ENCODE measurements at regions not wholly inside any gene's neighbourhood (a gene's known extent, or its start where the extent isn't known, plus 50 kb on each side); places are given as distances from the start of the nearest gene placed in this dataset.
"Not testable (repeated sequence)": the region's sequence is repeated elsewhere in the genome, so short reads cannot be mapped to it uniquely, and the experiment has no call there.

DNA sequence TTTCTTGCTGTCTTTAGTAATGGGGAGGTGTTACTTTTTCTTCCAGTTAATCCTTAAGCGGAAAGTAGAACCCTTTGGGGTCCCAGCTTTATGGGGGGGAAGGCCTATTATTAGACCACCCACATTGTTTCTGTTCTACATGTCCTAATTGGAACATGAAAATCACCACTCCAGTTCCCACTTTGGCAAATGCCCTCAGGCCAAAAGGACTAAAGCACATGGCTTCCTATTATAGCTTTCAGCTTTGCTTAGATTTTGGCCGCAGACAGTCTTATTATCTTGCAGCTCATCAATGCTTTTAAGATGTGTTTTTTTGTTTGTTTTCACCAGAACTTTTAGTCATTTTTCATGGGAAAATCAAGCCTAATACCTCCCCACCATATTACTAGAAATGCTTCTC, 296.8 kb upstream of the ANKH start:
- no peak for DNase-seq

DNA sequence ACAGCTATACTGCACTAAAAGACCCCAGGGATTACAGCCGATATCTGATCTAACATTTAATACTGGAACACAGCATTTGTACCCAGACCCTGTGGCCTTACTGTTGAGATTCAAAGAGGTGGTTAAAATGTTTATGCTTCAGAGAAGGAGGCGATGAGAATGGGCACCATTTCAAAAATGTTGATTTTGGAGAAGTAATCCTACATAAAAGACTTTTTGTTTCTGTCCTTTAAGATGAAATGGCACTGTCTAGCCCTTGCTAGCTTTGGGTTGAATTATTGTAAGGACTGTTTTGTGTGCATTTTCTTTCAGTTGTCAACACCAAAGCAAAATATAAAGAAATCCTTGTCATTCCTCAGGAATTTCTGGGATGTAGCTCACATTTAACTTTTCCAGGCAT, 288.5 kb upstream of the ANKH start:
- no peak for DNase-seq

DNA sequence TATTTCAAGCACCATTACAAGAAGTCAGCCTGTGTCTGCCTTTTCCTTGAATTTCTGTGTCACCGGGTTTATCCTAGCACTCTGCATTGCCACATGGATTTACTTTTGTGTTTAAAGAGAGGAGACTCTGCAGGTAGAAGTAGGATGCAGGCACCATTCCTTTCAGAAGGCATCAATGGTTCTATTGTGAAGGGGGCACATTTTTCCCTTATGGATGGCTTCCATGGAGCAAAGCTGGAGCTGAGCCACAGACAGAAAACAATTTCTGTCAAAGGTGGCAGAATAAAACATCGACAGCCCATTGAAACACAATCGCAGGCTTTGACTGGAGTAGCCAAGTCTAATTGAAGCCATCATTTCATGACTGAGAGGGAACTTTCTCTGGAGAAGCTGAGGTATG, 288.0 kb upstream of the ANKH start:
- DNase-seq, result no peak

DNA sequence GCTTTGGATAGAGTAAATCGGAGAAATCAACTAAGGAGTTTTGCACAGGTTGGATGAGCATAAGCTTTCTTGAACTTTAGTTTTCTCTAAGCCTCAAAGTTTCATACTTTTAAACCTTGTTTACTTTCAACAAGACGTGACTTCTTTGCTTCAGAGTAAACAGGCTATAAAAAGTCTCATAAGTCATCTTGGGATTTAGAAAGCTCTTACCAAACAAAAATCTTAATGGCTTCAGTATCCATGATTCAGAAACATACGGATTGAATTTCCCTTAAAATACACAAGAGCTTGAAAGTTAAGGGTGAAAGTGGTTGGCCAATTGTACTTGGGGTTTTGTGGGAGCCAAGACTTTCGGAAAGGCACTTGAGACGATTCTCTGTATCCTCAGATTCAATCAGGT, 270.9 kb upstream of the ANKH start:
- DNase-seq, result no peak

DNA sequence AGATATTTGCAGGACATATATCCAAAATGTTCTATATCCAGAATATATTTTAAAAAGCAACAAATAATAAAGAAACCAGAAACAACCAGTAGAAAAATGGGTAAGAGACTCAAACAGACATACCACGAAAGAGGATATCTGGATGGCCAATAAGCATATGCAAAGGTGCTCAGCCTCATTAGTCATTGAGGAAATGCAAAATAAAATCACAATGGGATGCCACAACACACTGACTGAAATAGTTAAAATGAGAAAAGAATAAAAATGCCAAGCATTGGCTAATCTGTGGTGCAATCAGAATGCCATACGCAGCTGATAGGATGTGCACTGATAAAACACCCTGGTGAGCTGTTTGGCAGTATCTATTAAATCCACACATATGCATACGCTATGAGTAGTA, 265.8 kb upstream of the ANKH start:
- DNase-seq, result no peak

DNA sequence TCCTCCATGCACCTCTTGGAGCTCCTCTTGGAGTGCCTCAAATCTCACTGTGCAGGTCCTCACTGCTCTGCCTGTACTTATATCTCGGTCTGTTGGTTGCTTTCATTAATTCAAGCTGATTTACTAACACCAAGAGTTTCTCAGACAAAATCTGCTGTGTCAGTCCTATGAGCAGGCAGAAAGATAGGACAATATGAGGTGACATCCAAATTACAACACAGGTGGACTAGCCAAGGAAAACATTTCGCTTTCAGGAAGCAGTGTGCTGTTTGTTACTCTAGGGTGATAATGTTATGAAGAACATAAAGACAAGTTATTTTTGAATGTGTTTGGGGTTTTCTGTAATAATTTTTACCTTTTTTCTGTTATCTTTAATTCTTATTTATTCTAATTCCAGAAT, 264.1 kb upstream of the ANKH start:
- no peak for DNase-seq

DNA sequence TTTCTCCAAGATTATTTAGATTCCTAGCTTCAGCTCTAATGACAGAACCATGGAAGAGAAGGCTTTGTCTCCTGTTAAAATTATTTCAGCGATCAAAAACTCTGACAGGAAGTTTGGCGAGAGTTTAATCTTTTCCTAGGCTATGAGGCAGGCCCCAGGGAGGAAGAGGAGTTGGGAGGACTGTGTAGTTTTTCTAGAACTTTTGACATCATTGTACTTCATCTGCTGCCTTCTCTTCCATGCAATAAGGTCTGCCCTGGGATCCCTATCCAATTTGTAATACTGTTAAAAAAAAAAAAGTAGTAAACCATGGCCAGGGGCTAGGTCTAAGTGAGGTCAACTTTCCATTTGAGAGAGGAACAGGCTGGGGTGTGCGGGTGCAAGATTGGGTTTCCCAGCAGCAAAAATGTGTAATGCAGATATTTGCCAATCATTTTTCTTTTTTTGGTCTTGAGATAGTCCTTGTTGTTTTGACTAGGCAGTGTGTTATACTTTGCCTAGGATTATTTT, 261.9 kb upstream of the ANKH start:
- DNase-seq, result no peak

DNA sequence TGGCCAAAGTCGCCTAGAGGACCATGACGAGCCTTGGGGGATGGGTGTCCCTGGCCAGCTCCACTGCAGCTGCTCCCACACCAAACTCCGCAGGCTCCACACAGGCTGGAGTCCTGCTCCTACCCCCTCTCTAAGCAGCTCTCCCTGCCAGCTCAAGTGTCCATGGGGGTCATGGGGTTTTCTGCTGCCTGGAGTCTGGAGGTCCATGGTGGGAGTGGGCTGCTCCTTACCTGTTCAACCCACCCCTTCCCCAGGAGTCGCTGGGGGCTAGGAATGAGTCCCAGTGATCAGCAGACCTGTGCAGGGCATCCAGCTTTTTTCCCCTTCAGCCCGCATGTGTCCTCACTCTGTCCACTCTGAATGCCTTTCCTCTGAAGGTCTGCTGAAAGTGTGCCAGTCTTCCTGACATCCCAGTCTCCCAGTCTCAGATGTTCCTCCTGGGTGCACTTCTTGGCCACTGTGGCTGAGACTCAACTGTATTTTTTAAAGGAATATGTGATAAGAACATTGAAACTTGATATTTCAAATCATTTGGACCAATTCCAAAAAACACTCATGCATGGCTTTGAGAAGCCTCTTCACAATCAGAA, 261.3 kb upstream of the ANKH start:
- no peak for DNase-seq

DNA sequence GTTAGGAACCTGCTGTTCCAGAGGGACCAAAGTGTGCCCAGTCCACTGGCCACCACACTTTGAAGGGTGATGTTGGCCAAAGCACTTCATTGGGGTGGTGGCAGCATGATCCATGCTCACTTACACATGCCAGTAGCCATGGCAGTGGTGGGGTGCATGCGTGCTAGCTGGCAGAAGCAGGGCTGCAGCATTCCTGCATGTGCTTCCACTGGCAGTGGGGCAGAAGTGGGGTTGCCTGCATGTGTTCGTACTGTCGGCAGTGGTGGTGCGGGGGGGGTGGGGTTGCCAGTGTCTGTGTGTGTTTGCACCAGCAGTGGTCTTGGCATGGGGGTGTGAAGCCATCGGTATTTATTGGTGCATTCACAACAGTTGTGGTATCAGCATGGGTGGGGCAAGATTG, 260.3 kb upstream of the ANKH start:
- DNase-seq, result no peak

DNA sequence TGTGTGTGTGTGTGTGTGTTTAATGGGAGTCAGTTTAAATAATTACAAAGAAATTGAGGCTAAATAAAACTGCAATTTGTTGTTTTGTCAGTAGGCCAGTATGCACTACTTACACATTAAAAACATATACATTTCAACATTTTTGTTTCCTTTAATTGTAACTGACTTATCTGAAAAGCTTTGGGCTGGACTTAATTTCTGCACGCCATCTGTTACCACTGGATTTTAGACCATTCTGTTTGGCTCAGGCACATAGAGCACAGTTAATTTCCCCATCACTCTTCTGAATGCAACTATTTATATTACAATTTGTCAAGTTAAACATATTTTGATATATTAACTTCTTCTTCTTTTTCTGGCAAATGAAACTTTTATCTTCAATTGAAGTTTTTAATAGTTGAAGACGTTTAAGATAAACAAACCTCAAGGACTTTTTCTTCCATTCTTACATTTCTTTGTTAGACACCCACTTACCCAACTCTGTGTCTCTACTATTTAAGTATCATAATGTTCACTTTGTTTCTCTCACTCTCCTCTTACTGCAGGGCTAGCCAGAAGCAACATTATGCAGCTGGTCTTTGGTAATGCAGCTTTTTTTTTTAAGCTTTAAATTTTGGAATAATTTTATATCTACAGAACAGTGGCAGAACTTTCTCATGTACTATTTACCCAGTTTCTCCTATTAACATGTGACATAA, 253.4 kb upstream of the ANKH start:
- DNase-seq, result no peak

DNA sequence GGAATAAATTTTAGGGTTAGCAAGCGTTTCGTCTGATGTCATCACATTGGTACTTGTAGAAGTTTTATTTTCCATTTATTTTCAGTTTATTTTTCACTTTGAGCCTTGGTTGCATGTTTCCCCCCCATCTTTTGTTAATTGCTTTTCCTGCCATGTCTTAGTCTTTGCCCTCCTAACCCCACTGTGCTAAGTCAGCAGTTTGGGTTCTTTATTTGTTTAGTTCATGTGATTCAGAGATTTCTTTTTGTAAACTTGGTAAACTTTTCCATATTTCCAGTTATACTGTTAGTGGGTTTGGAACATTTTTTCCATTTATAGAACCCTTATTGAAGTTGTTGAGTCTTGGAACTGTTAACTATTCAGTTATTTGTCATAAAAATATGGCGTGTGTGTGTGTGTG, 252.9 kb upstream of the ANKH start:
- no peak for DNase-seq

DNA sequence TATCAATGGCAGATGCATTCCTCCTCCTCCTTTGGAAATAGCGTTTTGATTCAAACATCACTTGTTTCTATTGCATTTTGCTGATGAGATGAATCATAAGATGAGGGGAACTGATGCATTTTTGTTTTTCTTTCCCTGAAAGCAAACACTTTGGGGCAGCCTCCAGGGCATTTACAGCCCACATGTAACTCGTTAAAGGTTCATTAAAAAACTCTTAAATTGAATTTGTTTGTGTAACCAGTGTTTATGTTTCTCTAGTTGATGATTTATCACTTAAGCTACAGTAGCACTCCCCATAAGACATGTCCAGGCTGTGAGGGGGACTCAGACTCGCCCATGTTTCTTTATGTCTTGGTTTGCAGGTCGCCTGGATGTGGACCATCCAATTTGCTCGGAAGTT, 246.1 kb upstream of the ANKH start:
- no peak for DNase-seq

DNA sequence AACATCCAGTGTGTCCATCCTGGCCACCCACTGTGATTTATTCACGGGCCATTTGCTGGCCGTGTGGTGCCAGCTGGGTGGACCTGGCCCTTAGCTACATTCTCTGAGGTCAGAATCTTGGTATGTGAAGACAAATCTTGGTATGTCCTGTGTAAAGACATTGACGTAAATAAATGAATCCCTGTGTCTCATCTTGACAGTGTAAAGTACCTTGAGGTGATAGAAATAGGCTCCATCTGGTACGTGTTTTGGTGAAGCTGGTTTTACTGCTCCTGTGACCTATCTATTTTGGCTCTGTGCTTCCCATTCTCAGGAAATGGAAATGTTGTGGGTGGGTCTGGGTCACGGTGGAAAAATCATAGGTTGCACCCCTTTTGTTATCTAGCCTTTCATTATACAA, 245.4 kb upstream of the ANKH start:
- DNase-seq, result no peak

DNA sequence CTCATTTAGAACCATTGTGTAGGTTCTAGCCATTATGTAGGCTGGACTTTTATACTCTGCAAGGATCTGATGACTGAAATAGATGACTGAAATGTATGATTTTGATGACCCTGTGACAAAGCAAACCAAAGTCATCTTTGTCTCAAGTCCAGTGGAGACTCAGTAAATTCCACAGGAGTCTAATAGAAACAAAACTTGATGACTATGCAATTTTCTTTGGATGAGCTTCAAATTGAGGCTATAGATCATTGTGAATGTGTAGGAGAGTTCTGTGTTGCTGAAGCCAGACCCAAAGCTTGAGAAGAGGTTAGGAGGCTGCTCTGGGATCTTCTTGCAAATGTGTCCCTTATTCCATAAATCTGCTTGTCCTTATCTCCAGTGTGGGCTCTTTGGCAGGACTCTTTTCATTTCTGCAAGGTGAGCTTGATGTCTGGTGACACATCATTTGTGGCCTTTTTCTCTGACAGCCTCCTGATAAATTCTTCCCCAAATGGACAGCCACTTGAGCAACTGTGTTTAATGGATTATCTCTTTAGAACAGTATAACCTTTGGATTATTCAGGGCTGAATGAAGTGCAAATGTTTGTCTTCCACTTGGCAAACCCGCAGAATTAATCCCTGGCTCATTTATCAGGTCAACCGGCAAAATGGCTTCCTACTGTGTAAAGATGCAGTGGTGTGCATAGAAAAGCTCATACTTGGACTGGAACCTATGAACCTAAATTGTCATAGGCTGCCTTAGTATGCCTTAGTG, 235.1 kb upstream of the ANKH start:
- no peak for DNase-seq

DNA sequence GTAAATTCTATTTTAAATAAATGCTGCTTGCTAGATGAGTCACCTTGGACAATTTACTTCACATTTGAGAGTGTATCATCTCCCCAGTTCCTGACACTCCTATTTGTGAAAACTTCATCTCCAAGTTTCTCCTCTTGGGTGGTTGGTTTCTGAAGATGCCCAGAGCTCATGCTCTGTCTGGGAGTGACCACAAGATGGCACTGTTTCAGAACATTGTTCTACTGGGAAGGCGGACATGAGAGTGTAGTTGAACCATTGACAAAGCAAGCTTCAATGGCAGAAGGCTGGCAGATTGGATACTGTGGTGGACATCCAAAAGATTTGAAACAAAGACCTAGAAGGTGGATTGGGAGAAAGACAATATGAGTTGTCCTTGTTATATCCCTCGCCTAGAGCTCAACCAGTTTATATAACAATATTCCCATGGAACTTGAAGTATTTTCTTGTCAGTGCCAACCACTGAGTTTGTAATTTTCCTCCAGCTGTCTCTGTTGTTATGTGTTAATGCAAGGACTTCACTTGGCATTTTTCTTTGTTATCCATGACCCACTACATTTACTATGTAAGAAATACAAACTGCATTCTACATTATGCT, 234.3 kb upstream of the ANKH start:
- DNase-seq, result peak; percentile 29

DNA sequence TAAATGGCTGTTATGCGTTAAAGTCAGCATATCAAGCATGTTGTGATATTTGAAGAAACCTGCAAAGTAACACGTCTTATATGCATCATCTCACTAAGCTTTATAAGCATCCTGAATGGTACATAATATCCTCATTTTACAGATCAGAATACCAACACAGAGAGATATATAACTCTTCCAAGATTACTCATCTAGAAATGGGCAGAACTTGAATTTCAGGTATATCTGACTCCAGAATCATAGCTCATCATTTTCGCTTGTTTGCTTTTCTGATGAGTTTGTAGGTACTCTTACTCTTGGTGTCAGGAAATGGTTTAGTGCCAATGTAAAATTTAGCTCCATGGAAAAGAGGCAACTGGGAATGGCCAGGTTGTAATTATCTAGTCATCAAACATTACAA, 232.3 kb upstream of the ANKH start:
- DNase-seq, result no peak

DNA sequence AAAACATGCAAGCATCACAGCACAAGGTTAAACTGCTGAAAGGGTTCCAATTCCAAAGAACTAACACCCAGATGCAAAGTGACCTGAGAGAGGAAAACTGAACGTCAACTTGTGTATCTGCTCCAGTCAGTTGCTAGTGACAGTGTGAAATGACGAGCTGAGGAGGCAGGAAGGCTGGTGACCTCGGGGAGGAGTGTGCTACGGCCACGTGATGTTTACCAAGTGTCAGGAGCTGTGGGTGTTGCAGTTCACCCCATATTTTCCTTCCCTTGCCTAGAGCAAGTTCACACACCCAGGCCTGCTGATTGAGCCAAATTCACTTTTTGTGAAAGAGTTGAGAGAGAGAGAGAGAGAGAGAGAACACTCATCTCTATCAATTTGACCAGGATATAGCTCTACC, 231.6 kb upstream of the ANKH start:
- DNase-seq, result no peak

DNA sequence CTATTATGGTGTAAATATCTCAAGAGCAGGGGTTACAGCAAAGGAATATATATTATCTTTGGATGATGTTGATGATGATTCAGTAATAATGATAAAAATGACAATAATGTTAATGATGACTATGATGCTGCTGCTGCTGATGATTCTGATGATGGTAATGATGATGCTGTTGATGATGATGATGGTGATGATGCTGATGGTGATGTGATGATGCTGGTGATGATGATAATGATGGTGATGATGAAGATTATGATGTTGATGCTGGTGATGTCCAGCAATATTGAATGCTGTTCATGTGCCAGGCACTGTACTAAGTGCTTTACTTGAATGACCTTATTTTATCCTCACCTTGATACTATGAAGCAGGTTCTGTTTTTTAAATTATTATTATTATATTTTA, 226.0 kb upstream of the ANKH start:
- DNase-seq, result no peak

DNA sequence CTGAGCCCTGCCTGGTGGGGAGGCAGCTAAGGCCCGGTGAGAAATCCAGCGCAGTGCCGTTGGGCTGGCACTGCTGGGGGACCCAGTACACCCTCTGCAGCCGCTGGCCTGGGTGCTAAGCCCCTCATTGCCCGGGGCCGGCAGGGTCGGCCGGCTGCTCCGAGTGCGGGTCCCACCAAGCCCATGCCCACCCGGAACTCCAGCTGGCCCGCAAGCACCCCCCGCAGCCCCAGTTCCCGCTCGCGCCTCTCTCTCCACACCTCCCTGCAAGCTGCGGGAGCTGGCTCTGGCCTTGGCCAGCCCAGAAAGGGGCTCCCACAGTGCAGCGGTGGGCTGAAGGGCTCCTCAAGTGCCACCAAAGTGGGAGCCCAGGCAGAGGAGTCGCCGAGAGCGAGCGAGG, 225.1 kb upstream of the ANKH start:
- not testable (repeated sequence) for DNase-seq

DNA sequence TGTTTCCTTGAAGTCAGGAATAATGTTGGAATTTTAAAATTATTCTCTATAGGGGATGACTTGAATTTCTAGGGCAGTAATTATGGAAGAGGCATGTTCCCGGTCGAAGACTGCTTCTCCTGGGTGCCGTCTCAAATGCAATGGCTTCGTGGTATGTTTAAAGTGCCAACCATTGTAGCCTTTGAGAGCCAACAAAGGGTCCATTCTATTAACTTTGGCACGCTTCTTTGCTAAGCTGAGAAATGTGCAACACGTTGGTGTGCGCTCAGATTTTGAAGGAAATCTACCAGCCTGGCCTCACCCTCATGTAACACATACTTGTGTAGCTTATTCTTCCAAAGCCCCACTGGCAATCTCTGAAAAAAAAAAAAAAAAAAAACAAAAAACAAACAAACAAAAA, 221.2 kb upstream of the ANKH start:
- DNase-seq, result no peak

DNA sequence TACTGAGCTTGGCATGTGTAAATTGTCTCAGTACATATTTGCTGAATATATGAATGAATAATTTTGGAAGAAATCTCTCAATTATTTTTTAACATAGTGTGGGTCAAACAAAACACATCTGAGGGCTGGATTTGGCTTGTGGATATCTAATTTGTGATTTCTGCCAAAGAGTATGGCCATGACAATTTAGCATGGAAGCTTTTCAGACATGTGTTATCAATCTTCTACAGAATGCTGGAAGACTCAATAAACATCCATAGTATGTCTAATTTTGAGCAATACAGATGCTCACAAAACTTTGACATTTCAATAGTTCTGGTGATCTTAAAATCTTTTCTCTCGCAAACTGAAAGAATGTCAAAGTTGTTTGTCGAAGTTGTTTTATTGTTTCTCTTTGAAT, 214.1 kb upstream of the ANKH start:
- no peak for DNase-seq

DNA sequence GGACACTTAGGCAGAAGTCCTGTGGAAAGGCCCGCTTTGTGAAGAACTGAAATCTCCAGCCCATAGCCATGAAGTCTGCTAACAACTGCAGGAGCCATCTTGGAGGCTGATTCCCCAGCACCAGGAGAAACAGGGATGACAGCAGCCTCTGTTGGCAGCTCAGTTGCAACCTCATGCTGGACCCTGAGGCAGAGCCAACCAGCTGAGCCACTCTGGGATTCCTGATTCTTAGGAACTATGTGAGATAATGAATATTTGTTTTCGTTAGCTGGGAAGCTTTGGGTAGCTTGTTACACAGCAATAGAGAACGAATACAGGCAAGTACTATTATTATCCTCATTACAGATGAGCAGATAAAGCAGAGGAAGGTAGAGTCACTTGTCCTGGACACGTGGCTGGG, 210.5 kb upstream of the ANKH start:
- no peak for DNase-seq

DNA sequence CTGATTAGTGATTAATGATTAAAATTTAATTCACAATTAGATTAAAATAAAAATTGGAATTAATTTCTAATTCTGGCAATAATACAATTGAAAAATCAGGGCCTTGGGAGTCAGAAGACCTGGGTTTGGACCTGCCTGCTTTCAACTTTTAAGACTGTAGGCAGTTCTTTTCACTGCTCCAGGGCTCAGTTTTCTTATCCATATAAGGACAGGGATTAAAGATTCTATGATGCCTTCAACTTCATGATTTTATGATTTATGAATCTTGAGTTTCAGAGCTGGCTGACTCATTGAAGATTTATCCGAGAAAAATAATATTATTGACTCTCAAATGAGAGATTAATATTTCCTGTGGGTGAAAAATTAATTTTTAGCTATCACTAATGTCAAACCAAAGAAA, 208.6 kb upstream of the ANKH start:
- no peak for DNase-seq

DNA sequence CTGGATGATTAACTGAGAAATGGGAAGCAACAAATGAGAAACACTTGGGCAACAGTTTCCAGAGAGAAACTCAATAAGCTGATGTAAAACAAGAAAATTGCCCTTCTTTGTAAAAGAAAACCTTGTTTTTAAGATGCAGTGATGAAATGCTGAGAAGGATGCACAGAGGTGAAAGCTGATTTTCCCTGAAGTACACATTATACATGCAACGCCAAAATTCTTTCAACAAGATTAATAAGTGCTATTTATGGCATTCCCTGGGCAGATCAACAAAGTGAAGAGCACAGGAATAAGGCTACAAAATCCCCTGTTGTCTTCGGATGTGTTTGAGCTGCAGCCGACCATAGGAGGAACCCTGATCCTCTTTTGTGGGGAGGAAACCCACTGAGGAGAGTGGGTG, 208.0 kb upstream of the ANKH start:
- no peak for DNase-seq

All from CD4-positive, alpha-beta T cell treated with Interleukin-4 for 4 hours (primary cell).